ENCODE measurements at regions not wholly inside any gene's neighbourhood (a gene's known extent, or its start where the extent isn't known, plus 50 kb on each side); places are given as distances from the start of the nearest gene placed in this dataset.

- no peaks in the 10 kb centered on the region for H3K27me3 ChIP-seq (ENCODE audit: control insufficient read depth, insufficient read depth, low read length)
- DNase-seq, result no peak
- H3K4me3 ChIP-seq (ENCODE audit: insufficient read depth, low read depth, low read length), result no peak overlapping the region
- no peaks in the 10 kb centered on the region for H3K36me3 ChIP-seq (replicated peaks; ENCODE audit: control insufficient read depth, insufficient read depth, low read length)
These were observed 462.1 kb upstream of the AGTR1 start for GRCh38 chr3:148235566-148235965.

- no peaks in the 10 kb centered on the region for H3K27me3 ChIP-seq (ENCODE audit: control insufficient read depth, insufficient read depth, low read length)
- H3K4me3 ChIP-seq (ENCODE audit: insufficient read depth, low read depth, low read length), result no peak overlapping the region
- DNase-seq, result no peak
- no peaks in the 10 kb centered on the region for H3K36me3 ChIP-seq (replicated peaks; ENCODE audit: control insufficient read depth, insufficient read depth, low read length)
These were observed 459.3 kb upstream of the AGTR1 start for GRCh38 chr3:148238421-148238821.

- no peak for DNase-seq
- no peak overlapping the region for H3K4me3 ChIP-seq (ENCODE audit: insufficient read depth, low read depth, low read length)
- H3K36me3 ChIP-seq (replicated peaks; ENCODE audit: control insufficient read depth, insufficient read depth, low read length), result no peaks in the 10 kb centered on the region
- no peaks in the 10 kb centered on the region for H3K27me3 ChIP-seq (ENCODE audit: control insufficient read depth, insufficient read depth, low read length)
These were observed 457.4 kb upstream of the AGTR1 start for GRCh38 chr3:148240351-148240750.

GRCh38 chr3:148243609-148244008 is 454.1 kb upstream of the AGTR1 start:
- no peaks in the 10 kb centered on the region for H3K27me3 ChIP-seq (ENCODE audit: control insufficient read depth, insufficient read depth, low read length)
- no peak overlapping the region for H3K4me3 ChIP-seq (ENCODE audit: insufficient read depth, low read depth, low read length)
- no peaks in the 10 kb centered on the region for H3K36me3 ChIP-seq (replicated peaks; ENCODE audit: control insufficient read depth, insufficient read depth, low read length)
- no peak for DNase-seq

DNA sequence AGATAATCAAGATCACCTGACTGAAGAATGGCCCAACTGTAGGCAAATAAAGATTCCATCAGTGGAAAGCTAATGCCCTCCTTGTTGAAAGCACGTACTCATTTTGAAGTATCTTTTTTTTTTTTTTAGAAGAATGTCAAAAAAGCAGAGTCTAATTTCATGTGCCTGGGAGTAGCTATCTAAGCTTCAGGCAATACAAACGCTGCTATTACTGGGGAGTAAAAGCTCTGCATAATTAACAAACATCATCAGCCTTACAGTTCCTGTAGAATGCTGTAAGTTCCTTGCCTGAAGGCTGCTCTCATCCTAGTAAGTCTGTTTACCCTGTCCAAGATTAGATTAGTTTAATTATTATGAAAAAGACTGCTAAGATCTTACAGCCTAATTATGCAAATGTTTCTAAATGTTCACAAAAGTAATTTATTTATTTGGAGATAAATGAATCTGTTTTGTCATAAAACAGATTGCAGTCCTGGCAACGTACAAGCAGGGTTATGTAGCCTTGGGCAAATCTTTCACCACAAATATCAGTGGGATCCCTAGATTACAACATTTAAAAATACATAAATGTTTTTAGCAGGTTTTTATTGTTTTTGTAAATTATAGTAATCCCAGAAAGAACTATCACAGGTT is 451.3 kb upstream of the AGTR1 start:
- no peaks in the 10 kb centered on the region for H3K27me3 ChIP-seq (ENCODE audit: control insufficient read depth, insufficient read depth, low read length)
- H3K4me3 ChIP-seq (ENCODE audit: insufficient read depth, low read depth, low read length), result no peak overlapping the region
- H3K36me3 ChIP-seq (replicated peaks; ENCODE audit: control insufficient read depth, insufficient read depth, low read length), result no peaks in the 10 kb centered on the region
- no peak for DNase-seq

DNA sequence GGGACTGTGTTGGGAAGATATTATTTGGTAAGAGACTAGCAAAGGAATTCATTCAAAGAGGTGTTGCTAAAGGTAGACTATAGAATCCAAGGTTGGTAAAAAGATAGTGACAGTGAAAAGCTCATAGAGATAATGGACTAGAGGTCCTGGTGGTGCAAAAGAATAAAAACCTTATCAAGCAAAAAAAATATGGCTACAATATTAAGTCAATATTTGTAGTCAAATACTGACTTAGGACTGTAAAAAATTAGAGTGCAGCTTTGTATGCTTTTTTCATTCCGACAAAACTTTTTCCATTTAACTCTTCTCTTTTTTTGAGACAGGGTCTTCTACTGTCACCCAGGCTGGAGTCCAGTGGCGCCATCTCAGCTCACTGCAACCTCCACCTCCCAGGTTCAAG is 444.0 kb upstream of the AGTR1 start:
- no peak for DNase-seq
- no peaks in the 10 kb centered on the region for H3K36me3 ChIP-seq (replicated peaks; ENCODE audit: control insufficient read depth, insufficient read depth, low read length)
- H3K27me3 ChIP-seq (ENCODE audit: control insufficient read depth, insufficient read depth, low read length), result no peaks in the 10 kb centered on the region
- H3K4me3 ChIP-seq (ENCODE audit: insufficient read depth, low read depth, low read length), result no peak overlapping the region

DNA sequence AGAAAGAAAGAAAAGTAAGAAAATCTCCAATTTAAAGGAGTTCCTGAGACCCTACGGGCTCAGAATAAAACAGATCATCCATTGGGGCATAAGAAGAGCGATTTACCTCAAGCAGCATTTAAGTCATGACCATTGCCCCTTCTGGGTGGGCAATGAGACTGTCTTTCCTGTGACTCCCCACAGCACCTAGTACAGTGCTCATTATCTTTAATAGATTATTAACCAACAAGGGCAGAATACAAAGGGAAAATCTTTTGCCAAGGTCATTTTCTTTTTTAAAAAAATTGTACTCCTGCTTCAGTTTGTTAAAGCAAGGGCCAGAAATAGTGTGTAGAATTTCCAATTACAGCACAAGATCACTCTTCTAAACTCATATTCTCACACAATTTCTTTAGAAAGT is 443.3 kb upstream of the AGTR1 start:
- H3K4me3 ChIP-seq (ENCODE audit: insufficient read depth, low read depth, low read length), result no peak overlapping the region
- H3K27me3 ChIP-seq (ENCODE audit: control insufficient read depth, insufficient read depth, low read length), result no peaks in the 10 kb centered on the region
- H3K36me3 ChIP-seq (replicated peaks; ENCODE audit: control insufficient read depth, insufficient read depth, low read length), result no peaks in the 10 kb centered on the region
- DNase-seq, result no peak

- no peaks in the 10 kb centered on the region for H3K36me3 ChIP-seq (replicated peaks; ENCODE audit: control insufficient read depth, insufficient read depth, low read length)
- no peak for DNase-seq
- no peaks in the 10 kb centered on the region for H3K27me3 ChIP-seq (ENCODE audit: control insufficient read depth, insufficient read depth, low read length)
- no peak overlapping the region for H3K4me3 ChIP-seq (ENCODE audit: insufficient read depth, low read depth, low read length)
These were observed 441.4 kb upstream of the AGTR1 start for GRCh38 chr3:148255981-148256969.

DNA sequence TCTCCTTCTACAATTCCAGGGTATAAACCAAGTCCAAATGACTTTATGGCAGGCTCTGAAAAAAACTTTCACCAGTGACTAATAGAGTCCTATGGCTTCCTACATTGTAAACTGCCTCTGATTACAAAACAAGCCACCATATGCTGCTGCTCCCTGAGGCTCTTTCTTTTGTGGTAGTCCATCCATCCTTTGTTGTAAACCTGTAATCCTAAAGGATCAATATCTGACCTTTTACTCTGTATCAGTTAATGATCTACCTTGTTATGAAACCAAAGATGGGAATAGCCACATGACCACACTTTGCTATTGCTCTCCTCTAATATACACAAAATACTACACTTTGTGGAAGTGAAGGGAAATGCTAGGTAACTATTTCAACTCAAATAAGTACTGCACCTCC is 434.7 kb upstream of the AGTR1 start:
- Histone ChIP-seq H3K27me3 (ENCODE audit: control insufficient read depth, insufficient read depth, low read length) (no peaks in the 10 kb centered on the region), H3K4me3 (ENCODE audit: insufficient read depth, low read depth, low read length) (no peak overlapping the region), H3K36me3 (replicated peaks; ENCODE audit: control insufficient read depth, insufficient read depth, low read length) (no peaks in the 10 kb centered on the region)
- DNase-seq, result no peak

GRCh38 chr3:148265841-148266240 is 431.9 kb upstream of the AGTR1 start:
- no peak for DNase-seq
- H3K27me3 ChIP-seq (ENCODE audit: control insufficient read depth, insufficient read depth, low read length), result no peaks in the 10 kb centered on the region
- no peaks in the 10 kb centered on the region for H3K36me3 ChIP-seq (replicated peaks; ENCODE audit: control insufficient read depth, insufficient read depth, low read length)
- H3K4me3 ChIP-seq (ENCODE audit: insufficient read depth, low read depth, low read length), result no peak overlapping the region

DNA sequence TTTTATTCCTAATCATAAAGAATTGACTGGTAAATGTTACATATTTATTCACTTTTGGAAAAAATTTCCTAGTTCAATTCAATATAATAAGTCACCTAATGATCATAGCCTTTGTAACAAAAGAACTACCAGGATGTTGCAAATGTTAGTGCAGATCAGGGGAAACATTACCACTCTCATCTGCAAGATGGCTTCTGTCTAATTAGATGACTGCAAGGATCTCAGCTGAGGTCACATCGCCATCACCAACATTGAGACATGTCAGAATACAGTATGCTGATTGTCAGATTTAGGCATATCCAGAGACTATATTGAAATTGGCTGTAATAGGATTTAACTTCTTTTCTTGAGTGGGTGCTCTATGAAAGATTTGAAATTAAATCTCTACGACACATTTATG is 431.4 kb upstream of the AGTR1 start:
- no peak for DNase-seq
- Histone ChIP-seq H3K4me3 (ENCODE audit: insufficient read depth, low read depth, low read length) (no peak overlapping the region), H3K27me3 (ENCODE audit: control insufficient read depth, insufficient read depth, low read length) (no peaks in the 10 kb centered on the region), H3K36me3 (replicated peaks; ENCODE audit: control insufficient read depth, insufficient read depth, low read length) (no peaks in the 10 kb centered on the region)

DNA sequence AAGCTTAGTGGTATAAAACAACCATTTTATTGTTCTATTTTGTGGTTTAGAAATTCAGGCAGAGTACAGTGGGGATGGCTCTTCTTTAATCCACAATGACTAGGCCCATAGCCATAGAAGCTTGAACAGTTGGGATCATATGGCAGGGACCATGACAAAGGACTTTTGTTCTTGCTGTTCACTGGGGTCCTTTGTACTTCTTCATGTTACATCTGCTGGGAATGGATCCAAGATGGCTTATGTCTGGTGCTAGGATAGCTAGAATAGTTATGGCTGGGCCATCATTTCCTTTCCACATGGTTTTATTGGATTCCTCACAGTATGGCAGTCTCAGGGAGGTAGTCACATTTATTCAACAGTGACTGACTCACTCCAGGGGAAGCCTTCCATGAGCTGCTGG is 427.9 kb upstream of the AGTR1 start:
- Histone ChIP-seq H3K36me3 (replicated peaks; ENCODE audit: control insufficient read depth, insufficient read depth, low read length) (no peaks in the 10 kb centered on the region), H3K27me3 (ENCODE audit: control insufficient read depth, insufficient read depth, low read length) (no peaks in the 10 kb centered on the region), H3K4me3 (ENCODE audit: insufficient read depth, low read depth, low read length) (no peak overlapping the region)
- DNase-seq, result no peak

- no peaks in the 10 kb centered on the region for H3K36me3 ChIP-seq (replicated peaks; ENCODE audit: control insufficient read depth, insufficient read depth, low read length)
- no peak for DNase-seq
- no peak overlapping the region for H3K4me3 ChIP-seq (ENCODE audit: insufficient read depth, low read depth, low read length)
- H3K27me3 ChIP-seq (ENCODE audit: control insufficient read depth, insufficient read depth, low read length), result no peaks in the 10 kb centered on the region
These were observed 417.0 kb upstream of the AGTR1 start for GRCh38 chr3:148280623-148281242.

GRCh38 chr3:148289159-148289558 is 408.5 kb upstream of the AGTR1 start:
- H3K4me3 ChIP-seq (ENCODE audit: insufficient read depth, low read depth, low read length), result no peak overlapping the region
- H3K36me3 ChIP-seq (replicated peaks; ENCODE audit: control insufficient read depth, insufficient read depth, low read length), result no peaks in the 10 kb centered on the region
- H3K27me3 ChIP-seq (ENCODE audit: control insufficient read depth, insufficient read depth, low read length), result no peaks in the 10 kb centered on the region
- no peak for DNase-seq

GRCh38 chr3:148297013-148297412 is 400.7 kb upstream of the AGTR1 start:
- H3K36me3 ChIP-seq (replicated peaks; ENCODE audit: control insufficient read depth, insufficient read depth, low read length), result no peaks in the 10 kb centered on the region
- no peak for DNase-seq
- H3K27me3 ChIP-seq (ENCODE audit: control insufficient read depth, insufficient read depth, low read length), result no peaks in the 10 kb centered on the region
- H3K4me3 ChIP-seq (ENCODE audit: insufficient read depth, low read depth, low read length), result no peak overlapping the region

Data from H7 (cell line).